ENCODE measurements at regions not wholly inside any gene's neighbourhood (a gene's known extent, or its start where the extent isn't known, plus 50 kb on each side); places are given as distances from the start of the nearest gene placed in this dataset.

- no peak overlapping the region for H3K4me3 ChIP-seq (ENCODE audit: low read depth, low read length)
- no peak for TF ChIP-seq CTCF (IDR thresholded peaks at IDR 0.05; ENCODE audit: insufficient read depth, low read length)
- no peak for DNase-seq (ENCODE audit: low read depth)
Measured at GRCh38 chr9:25225938-25226760, 452.1 kb downstream of the TUSC1 start.

GRCh38 chr9:25224996-25225395 lies 453.2 kb downstream of the TUSC1 start:
- TF ChIP-seq CTCF (IDR thresholded peaks at IDR 0.05; ENCODE audit: insufficient read depth, low read length) = no peak
- no peak for DNase-seq (ENCODE audit: low read depth)
- H3K4me3 ChIP-seq (ENCODE audit: low read depth, low read length) = no peak overlapping the region

- H3K4me3 ChIP-seq (ENCODE audit: low read depth, low read length) = no peak overlapping the region
- no peak for TF ChIP-seq CTCF (IDR thresholded peaks at IDR 0.05; ENCODE audit: insufficient read depth, low read length)
- no peak for DNase-seq (ENCODE audit: low read depth)
Measured at GRCh38 chr9:25224309-25224708, 453.9 kb downstream of the TUSC1 start.

GRCh38 chr9:25212361-25212760 lies 465.9 kb downstream of the TUSC1 start:
- no peak for TF ChIP-seq CTCF (IDR thresholded peaks at IDR 0.05; ENCODE audit: insufficient read depth, low read length)
- no peak overlapping the region for H3K4me3 ChIP-seq (ENCODE audit: low read depth, low read length)
- DNase-seq (ENCODE audit: low read depth) = no peak

GRCh38 chr9:25207402-25208195 lies 470.6 kb downstream of the TUSC1 start:
- no peak for TF ChIP-seq CTCF (IDR thresholded peaks at IDR 0.05; ENCODE audit: insufficient read depth, low read length)
- DNase-seq (ENCODE audit: low read depth) = no peak
- H3K4me3 ChIP-seq (ENCODE audit: low read depth, low read length) = no peak overlapping the region

- H3K4me3 ChIP-seq (ENCODE audit: low read depth, low read length) = no peak overlapping the region
- no peak for TF ChIP-seq CTCF (IDR thresholded peaks at IDR 0.05; ENCODE audit: insufficient read depth, low read length)
- DNase-seq (ENCODE audit: low read depth) = no peak
Measured at GRCh38 chr9:25206027-25206426, 472.2 kb downstream of the TUSC1 start.
